ENCODE measurements at regions not wholly inside any gene's neighbourhood (a gene's known extent, or its start where the extent isn't known, plus 50 kb on each side); places are given as distances from the start of the nearest gene placed in this dataset.

DNA sequence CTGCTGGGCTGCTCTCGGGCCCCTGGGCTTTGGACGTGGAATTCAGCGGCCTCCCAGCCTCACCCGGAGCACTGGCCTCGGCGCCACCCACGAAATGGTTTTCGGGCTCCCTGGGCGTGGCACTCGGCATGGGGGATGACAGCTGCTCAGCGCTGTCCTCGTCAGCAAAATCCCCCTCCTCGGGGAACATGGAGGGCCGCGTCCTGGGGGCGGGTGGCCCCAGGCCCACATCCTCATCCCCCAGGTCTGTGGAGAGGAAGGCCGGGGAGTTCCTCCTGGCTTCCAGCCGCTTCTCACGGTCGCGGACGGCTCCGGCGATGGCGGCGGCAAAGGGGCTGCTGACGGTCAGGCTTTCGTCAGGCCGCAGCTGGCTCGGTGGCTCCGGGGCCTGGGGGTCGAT lies 88.4 kb downstream of the CTTN start:
- no peak for DNase-seq

GRCh38 chr11:70487160-70487559 lies 88.8 kb downstream of the CTTN start:
- no peak for DNase-seq

GRCh38 chr11:70487756-70488155 lies 89.4 kb downstream of the CTTN start:
- no peak for DNase-seq

GRCh38 chr11:70488171-70488703 lies 89.9 kb downstream of the CTTN start:
- DNase-seq: no peak

- DNase-seq: no peak
These were observed 90.9 kb downstream of the CTTN start for GRCh38 chr11:70489276-70489675.

GRCh38 chr11:70490208-70490607 lies 91.9 kb downstream of the CTTN start:
- DNase-seq: no peak

GRCh38 chr11:70490723-70491558 lies 92.6 kb downstream of the CTTN start:
- DNase-seq: no peak

GRCh38 chr11:70491696-70492472 lies 93.6 kb downstream of the CTTN start:
- DNase-seq: no peak

GRCh38 chr11:70493089-70493474 lies 94.8 kb downstream of the CTTN start:
- no peak for DNase-seq

DNA sequence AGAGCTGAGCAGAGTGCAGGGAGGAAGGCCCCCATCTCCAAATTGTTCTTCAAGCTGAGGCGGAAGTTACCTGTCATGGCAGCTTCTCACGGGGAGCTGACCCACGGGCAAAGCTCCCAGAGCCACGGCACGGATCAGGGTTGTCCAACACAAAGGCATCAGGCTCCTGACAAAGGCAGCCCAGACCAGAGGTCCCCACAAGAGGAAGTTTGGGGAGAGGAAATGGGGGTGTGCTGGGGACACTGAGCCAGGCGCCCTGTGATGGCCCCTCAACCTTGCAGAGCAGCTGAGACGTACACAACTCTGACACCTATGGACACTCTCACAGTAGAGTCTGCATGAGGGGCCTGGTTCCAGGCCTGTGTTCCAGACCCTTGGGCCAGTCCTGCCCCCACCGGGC lies 95.6 kb downstream of the CTTN start:
- no peak for DNase-seq

GRCh38 chr11:70494559-70495350 lies 96.4 kb downstream of the CTTN start:
- DNase-seq: no peak

DNA sequence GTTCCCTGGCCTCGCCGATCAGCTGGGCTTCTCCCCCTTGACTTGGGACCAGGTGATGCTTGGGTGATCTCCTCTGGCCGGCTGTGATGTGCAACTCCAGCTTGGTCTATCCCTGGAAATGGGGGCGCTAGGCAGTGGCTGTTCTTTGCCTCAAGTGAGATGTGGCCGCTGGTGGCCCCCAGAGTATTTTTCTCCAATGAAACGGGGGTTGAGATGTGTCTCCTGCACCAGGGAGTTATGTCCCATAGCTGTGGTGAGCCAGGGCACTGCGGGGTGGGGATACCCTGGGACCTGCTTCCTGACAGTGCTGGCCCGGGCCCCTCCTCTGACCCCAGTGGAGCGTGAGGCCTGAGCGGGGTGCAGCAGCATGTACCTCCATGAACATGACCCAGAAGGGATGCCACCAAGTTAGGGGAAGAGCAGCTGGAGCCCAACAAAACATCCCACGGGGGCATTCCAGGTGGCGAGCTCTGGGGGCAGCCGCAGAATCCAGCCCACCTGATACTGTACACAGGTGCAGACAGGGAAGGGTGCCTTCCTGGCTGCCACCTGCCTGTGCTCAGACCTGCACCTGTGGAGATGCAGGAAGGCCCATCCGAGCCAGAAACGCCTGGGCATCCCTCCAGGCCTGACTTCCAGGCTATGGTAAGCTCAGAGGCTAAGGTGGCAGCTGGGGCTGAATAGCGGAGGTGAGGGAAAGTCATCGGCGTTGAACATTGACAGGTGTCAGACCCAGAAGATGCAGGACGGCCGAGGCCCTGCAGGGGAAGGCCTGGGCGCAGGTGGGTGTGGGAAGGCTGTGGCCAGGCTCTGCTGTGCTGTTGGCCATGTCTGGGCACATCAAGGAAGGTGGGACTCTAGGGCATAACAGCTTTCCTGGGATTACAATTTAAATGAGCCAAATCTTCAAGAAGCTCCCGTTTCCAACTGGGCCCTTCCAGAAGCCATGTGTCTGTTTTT lies 97.3 kb downstream of the CTTN start:
- no peak for DNase-seq

- no peak for DNase-seq
These were observed 98.5 kb downstream of the CTTN start for GRCh38 chr11:70496591-70497535.

- DNase-seq: no peak
These were observed 99.3 kb downstream of the CTTN start for GRCh38 chr11:70497536-70498075.

DNA sequence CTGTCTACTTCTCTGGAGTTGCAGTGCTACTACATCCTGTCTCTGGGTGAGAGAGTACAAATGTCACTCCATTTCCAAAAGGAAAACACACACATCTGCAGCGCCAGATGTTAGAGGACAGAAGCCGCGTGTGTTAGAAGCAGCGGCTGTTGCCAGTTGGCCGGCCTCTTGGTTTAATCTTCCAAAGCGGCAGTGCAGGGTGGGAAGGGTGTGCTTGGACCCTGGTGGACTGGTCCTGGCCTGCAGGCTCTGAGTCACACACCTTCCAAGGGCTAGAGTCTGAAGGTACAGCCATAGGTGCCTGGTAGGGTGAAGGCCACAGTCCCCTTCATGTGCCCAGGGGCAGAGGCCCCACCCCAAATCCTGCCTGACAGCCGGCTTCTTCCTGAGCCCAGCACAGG lies 99.8 kb downstream of the CTTN start:
- no peak for DNase-seq

DNA sequence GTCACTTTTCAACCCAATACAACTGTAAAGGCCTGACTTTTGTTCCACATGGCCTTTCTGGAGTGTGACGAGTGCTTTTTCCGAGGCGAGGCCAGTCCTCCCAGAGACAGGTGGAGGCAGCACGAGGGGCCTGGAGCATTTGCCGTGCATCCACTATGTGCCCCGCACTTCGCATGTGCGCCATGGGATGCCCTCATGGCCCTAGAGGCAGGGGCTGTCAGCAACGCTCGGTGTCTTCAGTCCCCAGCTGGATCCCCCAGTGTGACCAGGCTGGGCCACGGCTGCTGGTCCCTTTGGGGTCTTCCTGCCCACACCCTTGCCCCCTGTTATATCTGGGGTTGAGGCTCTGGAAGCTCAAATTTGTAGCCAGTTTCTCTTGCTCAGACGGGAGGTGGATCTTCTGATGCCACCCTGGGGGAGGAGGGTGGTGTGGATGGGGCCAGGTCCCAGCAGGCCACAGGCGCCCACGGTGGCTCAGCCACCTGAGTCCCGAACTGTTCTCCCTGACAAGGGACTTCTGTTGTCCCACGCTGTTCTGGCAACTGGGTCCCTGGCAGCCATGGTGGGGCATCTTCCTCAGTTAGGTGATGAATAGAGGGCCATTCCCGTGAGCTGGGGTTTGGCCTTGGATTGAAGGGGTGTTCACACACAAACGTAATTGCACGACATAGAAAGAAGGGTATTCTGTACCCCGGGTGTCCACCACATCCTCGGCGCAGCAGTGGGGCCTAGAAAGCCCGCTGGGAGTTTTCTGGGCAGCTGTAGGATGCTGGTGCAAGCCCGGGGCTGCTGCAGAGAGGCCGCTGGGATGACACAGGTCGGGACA lies 100.9 kb downstream of the CTTN start:
- no peak for DNase-seq

DNA sequence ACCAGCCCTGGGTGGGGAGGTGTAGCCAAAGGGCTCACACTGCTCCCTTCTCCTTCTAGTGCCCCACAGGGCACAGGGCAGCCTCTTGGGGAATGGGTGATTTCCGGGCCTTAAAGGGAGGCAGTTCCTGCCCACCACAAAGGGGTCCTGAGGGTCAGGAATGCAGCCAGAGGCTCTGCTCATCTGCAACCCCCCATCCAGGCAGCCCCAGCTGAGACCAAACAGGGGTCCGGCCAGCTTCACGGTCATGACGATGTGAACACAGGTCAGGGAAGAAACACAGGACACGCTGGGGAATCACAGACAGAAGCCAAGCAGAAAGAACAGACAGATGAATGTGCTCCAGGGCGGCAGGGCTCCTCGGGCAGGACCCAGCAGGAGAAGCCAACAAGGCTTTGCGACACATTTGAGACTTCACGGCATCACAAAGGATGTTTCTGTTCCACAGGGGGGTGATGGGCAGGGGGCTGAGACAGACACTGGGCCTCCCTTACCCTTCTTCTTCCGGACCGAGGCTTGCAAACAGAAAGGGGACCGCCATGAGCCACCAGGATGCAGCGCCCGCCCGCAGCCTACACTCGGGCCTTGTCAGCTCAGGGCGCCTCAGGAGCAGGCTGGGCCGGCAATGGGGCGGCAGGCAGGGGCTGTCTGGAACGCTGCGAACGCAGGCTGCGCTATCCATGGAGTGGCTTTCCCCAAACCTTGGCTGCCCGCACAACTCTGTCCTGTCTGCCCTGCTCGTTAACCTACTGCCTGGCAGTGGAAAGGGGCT lies 101.9 kb downstream of the CTTN start:
- no peak for DNase-seq

GRCh38 chr11:70501051-70501901 lies 102.9 kb downstream of the CTTN start:
- no peak for DNase-seq
